ENCODE measurements at regions not wholly inside any gene's neighbourhood (a gene's known extent, or its start where the extent isn't known, plus 50 kb on each side); places are given as distances from the start of the nearest gene placed in this dataset.

GRCh38 chr14:104283197-104284106, 145.1 kb downstream of the KIF26A start:
- H3K79me2 ChIP-seq (ENCODE audit: insufficient read depth), result no peaks in the 10 kb centered on the region
- peaks cover 0 to 78% of the 10 kb centered on the region in 2 experiments; a peak in 2 of 4 replicates for H3K4me1 ChIP-seq (ENCODE audit: control insufficient read depth in 1 of 2, insufficient read depth in 2 of 2, low read depth in 1 of 2, low read length in 1 of 2)
- H3K9me3 ChIP-seq, result no peaks in the 10 kb centered on the region
- no peak overlapping the region for H3K9ac ChIP-seq
- H4K20me1 ChIP-seq (ENCODE audit: insufficient read depth), result no peaks in the 10 kb centered on the region
- no peaks in the 10 kb centered on the region for H3K36me3 ChIP-seq (replicated peaks in 1 of 2; ENCODE audit: control insufficient read depth in 1 of 2, insufficient read depth in 2 of 2, low read length in 1 of 2)
- H3K4me3 ChIP-seq (ENCODE audit: low read depth in 2 of 2, low read length in 1 of 2), result no peak overlapping the region
- H3K27me3 ChIP-seq (ENCODE audit: insufficient read depth), result no peaks in the 10 kb centered on the region
- 68% methylated on average over 25 of the region's 25 CpGs for WGBS (ENCODE audit: low lambda C conversion rate)
- CTCF ChIA-PET, result interaction anchor here (0.8 to 2.2 kb wide), 5 partner anchors 11 to 206 kb away, joined by 3 to 9 read pairs (median 3); no protein-coding TSS in a partner anchor
- no peak for DNase-seq
- no peak overlapping the region for H2AFZ ChIP-seq (ENCODE audit: low read depth)
- TF ChIP-seq NRF1 (IDR thresholded peaks at IDR 0.05; ENCODE audit: low read depth, low read length), result no peak
- TF ChIP-seq FOSL2 (IDR thresholded peaks at IDR 0.05; ENCODE audit: borderline replicate concordance, low read depth), result no peak
- no peak for TF ChIP-seq NFIC (IDR thresholded peaks at IDR 0.05; ENCODE audit: borderline replicate concordance)
- TF ChIP-seq USF2 (IDR thresholded peaks at IDR 0.05; ENCODE audit: borderline replicate concordance, low read depth, low read length), result no peak
- TF ChIP-seq TCF12 (IDR thresholded peaks at IDR 0.05), result no peak
- TF ChIP-seq MXI1 (IDR thresholded peaks at IDR 0.05; ENCODE audit: low read depth, low read length), result no peak
- no peak for TF ChIP-seq POLR2AphosphoS5 (IDR thresholded peaks at IDR 0.05; ENCODE audit: low read depth, low read length)
- TF ChIP-seq CHD2 (IDR thresholded peaks at IDR 0.05; ENCODE audit: low read length, partially characterized antibody), result no peak
- TF ChIP-seq RXRA (IDR thresholded peaks at IDR 0.05; ENCODE audit: borderline replicate concordance, low read depth), result no peak
- no peak for TF ChIP-seq PBX3 (IDR thresholded peaks at IDR 0.05)
- no peak for TF ChIP-seq EZH2phosphoT487 (IDR thresholded peaks at IDR 0.05; ENCODE audit: borderline replicate concordance, low read depth)
- TF ChIP-seq JUND (IDR thresholded peaks at IDR 0.05), result no peak
- TF ChIP-seq MAX (IDR thresholded peaks at IDR 0.05; ENCODE audit: low read depth), result no peak
- TF ChIP-seq FOXJ3 (CRISPR knock-in tag; IDR thresholded peaks at IDR 0.05), result no peak
- no peak for TF ChIP-seq IRF3 (IDR thresholded peaks at IDR 0.05; ENCODE audit: low read depth, low read length)
- no peak overlapping the region; a peak in 1 of 4 replicates for H3K27ac ChIP-seq (ENCODE audit: low read depth in 2 of 2, low read length in 1 of 2)
- POLR2A ChIA-PET, result no interaction called here
- no peak overlapping the region for H3K4me2 ChIP-seq
- H3K9me2 ChIP-seq, result no peaks in the 10 kb centered on the region
- no peaks in the 10 kb centered on the region for H3F3A ChIP-seq (replicated peaks; ENCODE audit: insufficient read depth)

Data from SK-N-SH (cell line).